ENCODE measurements at regions not wholly inside any gene's neighbourhood (a gene's known extent, or its start where the extent isn't known, plus 50 kb on each side); places are given as distances from the start of the nearest gene placed in this dataset.

- no peak for TF ChIP-seq CTCF (IDR thresholded peaks at IDR 0.05)
- no peak for TF ChIP-seq POLR2A (IDR thresholded peaks at IDR 0.05)
Observed at GRCh38 chr2:57973621-57974186, 72.9 kb upstream of the VRK2 start.
